ENCODE measurements at regions not wholly inside any gene's neighbourhood (a gene's known extent, or its start where the extent isn't known, plus 50 kb on each side); places are given as distances from the start of the nearest gene placed in this dataset.

- TF ChIP-seq CTCF (conservative IDR thresholded peaks at IDR 0.05; ENCODE audit: low read depth, low read length): no peak
- no peak for TF ChIP-seq EZH2 (IDR thresholded peaks at IDR 0.05; ENCODE audit: borderline replicate concordance, low read depth, low read length, poor library complexity, severe bottlenecking)
Measured at GRCh38 chr2:51559026-51559425, 527.1 kb upstream of the NRXN1 start.
